K562 (cell line): ENCODE measurements at regions not wholly inside any gene's neighbourhood (a gene's known extent, or its start where the extent isn't known, plus 50 kb on each side); places are given as distances from the start of the nearest gene placed in this dataset.

Experiments used
- ATAC-seq: fragments of 200-7000 bp; cut with Tn5 transposase; 3 replicates; pipeline ENCODE4 v1.9.1; 2020; ENCODE audit warnings: moderate library complexity
- BruUV-seq: library from RNA; stranded (reverse); fragments of 400-500 nt; replicated peaks from 2 replicates; lab custom pipeline; 2021; lab: Mats Ljungman, UMichigan
- CTCF ChIA-PET: fragments of 300-600 bp; formaldehyde crosslinking; extraction: SDS; loops from one replicate; lab custom pipeline; 2021; ENCODE audit warnings: low intra/inter-chr PET ratio; lab: Yijun Ruan, JAX
- POLR2A ChIA-PET: fragments of 300-600, 350-650 bp; sonication (Branson Sonifier 250); formaldehyde crosslinking; extraction: SDS; loops from one replicate; lab custom pipeline; 2021; ENCODE audit warnings: antibody characterized with exemption, inconsistent platforms; lab: Yijun Ruan, JAX
- DNase-seq, 4 experiments: peaks; one replicate each; pipeline versions ENCODE4 v3.0.0 to v3.0.0-alpha.2; 2011 to 2018; ENCODE audit warnings: low spot score in 3 of 4, mixed read lengths in 3 of 4; ENCODE audit errors: extremely low read depth in 1 of 4
- FAIRE-seq: peaks from 2 replicates; lab custom pipeline; 2011; peaks lifted over from hg19 to GRCh38; lab: Jason Lieb, UNC
- H2AFZ ChIP-seq: 2 replicates; pipeline ENCODE4 v1.6.0; 2011; ENCODE audit warnings: low read depth, low read length, control low read depth, inconsistent platforms
- H3K27ac ChIP-seq: fragments of 200-600 bp; 3 replicates; pipeline ENCODE4 v1.8.0; 2011; ENCODE audit warnings: low read depth, mild to moderate bottlenecking, control low read depth, inconsistent platforms, low read length, moderate library complexity, mixed read lengths; ENCODE audit errors: extremely low read depth
- H3K27me3 ChIP-seq, 2 experiments: fragments of 300-600 bp in 1 of 2; 2 replicates in 1 of 2; 3 replicates in 1 of 2; pipeline versions ENCODE4 v1.6.0 to v1.8.0; 2011; ENCODE audit warnings: inconsistent platforms in 2 of 2, low read length in 2 of 2, mild to moderate bottlenecking in 1 of 2, mixed read lengths in 1 of 2, moderate library complexity in 1 of 2; ENCODE audit not compliant: control insufficient read depth in 2 of 2, insufficient read depth in 2 of 2
- H3K36me3 ChIP-seq: fragments of 300-600 bp; 3 replicates; pipeline ENCODE4 v1.8.0; 2011; ENCODE audit warnings: mild to moderate bottlenecking, low read length, inconsistent platforms; ENCODE audit not compliant: control insufficient read depth, insufficient read depth
- H3K4me1 ChIP-seq, 2 experiments: fragments of 200-600 bp in 1 of 2; replicated peaks in 1 of 2; 2 replicates in 1 of 2; 3 replicates in 1 of 2; pipeline versions ENCODE4 v1.5.1 to v1.8.0; 2011; ENCODE audit warnings: inconsistent platforms in 2 of 2, low read length in 2 of 2, mild to moderate bottlenecking in 1 of 2, mixed read lengths in 1 of 2, moderate library complexity in 1 of 2; ENCODE audit not compliant: control insufficient read depth in 2 of 2, insufficient read depth in 2 of 2
- H3K4me2 ChIP-seq: 2 replicates; pipeline ENCODE4 v1.6.1; 2011; ENCODE audit warnings: low read length, control low read depth, inconsistent platforms, mixed read lengths; ENCODE audit not compliant: insufficient read depth
- H3K4me3 ChIP-seq: fragments of 200-600 bp; sonication (generic), shearing (Covaris generic); 2 replicates; pipeline ENCODE4 v1.5.1; 2016; ENCODE audit warnings: control low read depth, inconsistent platforms
- H3K79me2 ChIP-seq: fragments of 200-600 bp; 3 replicates; pipeline ENCODE4 v1.8.0; 2011; ENCODE audit warnings: low read length, inconsistent platforms; ENCODE audit not compliant: control insufficient read depth, insufficient read depth
- H3K9ac ChIP-seq, 2 experiments: 2 replicates each; pipeline versions ENCODE4 v1.6.0 to v1.6.1; 2011; ENCODE audit warnings: low read depth in 2 of 2, low read length in 2 of 2, control low read depth in 1 of 2, inconsistent platforms in 1 of 2, mild to moderate bottlenecking in 1 of 2, mixed read lengths in 1 of 2; ENCODE audit not compliant: insufficient read depth in 1 of 2
- H3K9me1 ChIP-seq: one replicate; pipeline ENCODE4 v1.6.0; 2011; ENCODE audit warnings: inconsistent platforms, mild to moderate bottlenecking, low read length, moderate library complexity; ENCODE audit not compliant: control insufficient read depth, insufficient read depth
- H3K9me3 ChIP-seq: replicated peaks from 2 replicates; pipeline ENCODE4 v1.5.1; 2011; ENCODE audit warnings: low read depth, low read length, inconsistent platforms; ENCODE audit not compliant: control insufficient read depth, insufficient read depth
- H4K20me1 ChIP-seq: replicated peaks from 2 replicates; pipeline ENCODE4 v1.6.1; 2011; ENCODE audit warnings: low read length, inconsistent platforms, mixed read lengths; ENCODE audit not compliant: control insufficient read depth, insufficient read depth
- ARNT ChIP-seq, 2 experiments: fragments of 450-650 bp; IDR thresholded peaks; 2 replicates each; pipeline ENCODE4 v1.6.1; 2016; ENCODE audit warnings: mild to moderate bottlenecking in 1 of 2
- ATF1 ChIP-seq, 2 experiments: fragments of 450-650 bp in 1 of 2; IDR thresholded peaks; 2 replicates each; pipeline ENCODE4 v1.6.1; 2016; ENCODE audit warnings: missing compliant biosample characterization in 1 of 2, missing genetic modification characterization in 1 of 2
- CBFA2T3 ChIP-seq: fragments of 450-650 bp; IDR thresholded peaks from 2 replicates; pipeline ENCODE4 v1.6.1; 2017
- ELF1 ChIP-seq: fragments of 200-800 bp; sonication (Bioruptor generic); IDR thresholded peaks from 2 replicates; pipeline ENCODE4 v1.6.1; 2016; ENCODE audit warnings: missing genetic modification characterization, missing compliant biosample characterization
- JUNB ChIP-seq: fragments of 450-650 bp; formaldehyde crosslinking; conservative IDR thresholded peaks from 2 replicates; pipeline ENCODE4 v1.4.0; 2020; ENCODE audit warnings: mild to moderate bottlenecking
- NEUROD1 ChIP-seq: fragments of 150-350 bp; IDR thresholded peaks from 2 replicates; pipeline ENCODE4 v1.6.1; 2014; ENCODE audit warnings: borderline replicate concordance, low read length, low read depth; ENCODE audit not compliant: partially characterized antibody
- PHF8 ChIP-seq: fragments of 200-600 bp; sonication (generic); IDR thresholded peaks from 2 replicates; pipeline ENCODE4 v1.6.1; 2012; ENCODE audit warnings: mixed run types, mild to moderate bottlenecking, inconsistent platforms, low read length, moderate library complexity, borderline replicate concordance
- POLR2B ChIP-seq: fragments of 450-650 bp; IDR thresholded peaks from 2 replicates; pipeline ENCODE4 v1.6.1; 2018; ENCODE audit warnings: low read depth; ENCODE audit not compliant: partially characterized antibody
- ZBTB7A ChIP-seq: IDR thresholded peaks from 2 replicates; pipeline ENCODE4 v1.6.1; 2011; ENCODE audit warnings: low read depth, mild to moderate bottlenecking, low read length, moderate library complexity, borderline replicate concordance; ENCODE audit not compliant: control insufficient read depth
- ZFP36 ChIP-seq: fragments of 150-350 bp; IDR thresholded peaks from 2 replicates; pipeline ENCODE4 v1.6.1; 2018; ENCODE audit warnings: low read length, low read depth; ENCODE audit not compliant: partially characterized antibody
- ZNF263 ChIP-seq: sonication (generic); formaldehyde crosslinking; IDR thresholded peaks from 2 replicates; pipeline ENCODE4 v1.8.0; 2022; ENCODE audit warnings: mild to moderate bottlenecking, missing genetic modification reagents, borderline replicate concordance
- ZNF830 ChIP-seq: fragments of 250-450 bp; sonication (Bioruptor Pico); IDR thresholded peaks from 2 replicates; pipeline ENCODE4 v1.5.0; 2021; ENCODE audit warnings: mild to moderate bottlenecking
- WGBS: fragments of 100-300 bp; shearing (Covaris generic); methylation state at CpG from one replicate; pipeline ENCODE4 v1.1.6; 2016; ENCODE audit warnings: low coverage, mixed read lengths; ENCODE audit not compliant: insufficient coverage; ENCODE audit errors: missing lambda C conversion rate; 5-methylcytosine and 5-hydroxymethylcytosine counted together
- in situ Hi-C: fragments of 300-500 bp; cut with MboI; formaldehyde crosslinking; loops from 4 replicates; pipeline ENCODE4 v1.15.0; 2018; ENCODE audit warnings: inconsistent platforms, mixed read lengths
- intact Hi-C: fragments of 100-400 bp; cut with micrococcal nuclease; formaldehyde crosslinking; loops from 2 replicates; pipeline ENCODE4 v1.14.2; 2022
- TF ChIP-seq, protein P1 (sequence below): fragments of 150-350 bp; IDR thresholded peaks from 2 replicates; pipeline ENCODE4 v1.6.1; 2014; ENCODE audit warnings: low read depth, mild to moderate bottlenecking, low read length, borderline replicate concordance

DNA sequence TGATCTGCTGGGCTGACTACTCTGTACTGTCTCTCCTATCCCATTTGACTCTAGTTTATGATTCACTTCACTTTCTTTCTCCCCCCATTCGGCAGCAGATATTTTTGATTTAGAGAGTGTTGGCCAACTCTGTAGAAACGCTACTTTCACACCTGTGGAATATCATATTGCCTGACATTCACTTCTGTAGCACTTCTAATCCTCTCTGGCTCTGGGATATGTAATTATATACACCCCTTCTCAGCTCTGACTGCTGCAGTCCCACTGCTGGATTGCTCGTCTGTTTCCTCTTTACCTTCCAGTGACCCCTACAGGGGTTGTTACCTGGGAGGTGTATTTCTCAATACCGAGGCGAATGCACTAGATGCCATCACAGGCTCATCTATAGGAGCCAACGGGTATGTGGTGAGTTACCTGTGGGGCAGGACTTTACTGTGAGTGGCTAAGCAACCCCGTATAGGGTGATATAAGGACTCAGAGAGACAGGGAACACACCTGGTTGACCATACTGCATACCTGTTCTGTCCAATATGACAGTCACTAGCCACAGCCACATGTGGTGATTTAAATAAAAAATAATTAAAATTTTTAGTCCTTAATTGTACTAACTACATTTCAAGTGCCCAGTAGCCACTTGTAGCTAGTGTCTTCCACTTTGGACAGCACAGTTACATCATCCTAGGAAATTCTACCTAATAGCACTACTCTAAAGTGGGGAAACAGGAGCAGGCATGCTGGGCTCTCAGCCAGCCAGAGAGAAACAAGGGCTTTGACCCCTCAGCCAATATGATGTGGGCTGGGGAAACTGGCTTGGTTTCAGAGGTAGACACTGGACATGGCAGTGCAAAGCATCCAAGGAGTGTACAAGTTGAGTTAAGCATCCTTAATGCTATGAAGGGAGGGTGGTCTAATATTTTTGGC, 95.0 kb downstream of the C12orf75 start:
- in situ Hi-C loops = no loop called here
- no peak for TF ChIP-seq ZNF263
- TF ChIP-seq, all 486 proteins: peak for 0
- intact Hi-C loops = no loop called here

GRCh38 chr12:105426766-105427165, 96.3 kb downstream of the C12orf75 start:
- BruUV-seq = no TSS peak
- Histone ChIP-seq H3K79me2 (no peaks in the 10 kb centered on the region), H4K20me1 (no peaks in the 10 kb centered on the region), H3K4me2 (no peak overlapping the region), H2AFZ (no peak overlapping the region), H3K9ac (no peak overlapping the region), H3K4me1 (no peaks in the 10 kb centered on the region), H3K9me3 (no peaks in the 10 kb centered on the region), H3K27ac (no peak overlapping the region), H3K36me3 (no peaks in the 10 kb centered on the region), H3K4me3 (no peak overlapping the region), H3K27me3 (no peaks in the 10 kb centered on the region), H3K9me1 (no peaks in the 10 kb centered on the region)
- no peak for ATAC-seq
- no peak for DNase-seq
- ChIA-PET CTCF (no interaction called here), POLR2A (no interaction called here)
- WGBS = 2% methylated on average over 3 of the region's 3 CpGs
- no peak for FAIRE-seq
- in situ Hi-C loops (no loop called here), intact Hi-C loops (no loop called here)
- TF ChIP-seq CBFA2T3 (no peak), POLR2B (no peak), ATF1 (CRISPR knock-in tag; IDR thresholded peaks at IDR 0.05) (no peak), ATF1 (tag; IDR thresholded peaks at IDR 0.05) (no peak), ZBTB7A (no peak), NEUROD1 (no peak), PHF8 (no peak), ELF1 (tag) (no peak), ZNF830 (CRISPR knock-in tag) (no peak), JUNB (CRISPR knock-in tag) (no peak), ARNT (IDR thresholded peaks at IDR 0.05) (no peak), ZFP36 (no peak)
- TF ChIP-seq, protein P1, sequence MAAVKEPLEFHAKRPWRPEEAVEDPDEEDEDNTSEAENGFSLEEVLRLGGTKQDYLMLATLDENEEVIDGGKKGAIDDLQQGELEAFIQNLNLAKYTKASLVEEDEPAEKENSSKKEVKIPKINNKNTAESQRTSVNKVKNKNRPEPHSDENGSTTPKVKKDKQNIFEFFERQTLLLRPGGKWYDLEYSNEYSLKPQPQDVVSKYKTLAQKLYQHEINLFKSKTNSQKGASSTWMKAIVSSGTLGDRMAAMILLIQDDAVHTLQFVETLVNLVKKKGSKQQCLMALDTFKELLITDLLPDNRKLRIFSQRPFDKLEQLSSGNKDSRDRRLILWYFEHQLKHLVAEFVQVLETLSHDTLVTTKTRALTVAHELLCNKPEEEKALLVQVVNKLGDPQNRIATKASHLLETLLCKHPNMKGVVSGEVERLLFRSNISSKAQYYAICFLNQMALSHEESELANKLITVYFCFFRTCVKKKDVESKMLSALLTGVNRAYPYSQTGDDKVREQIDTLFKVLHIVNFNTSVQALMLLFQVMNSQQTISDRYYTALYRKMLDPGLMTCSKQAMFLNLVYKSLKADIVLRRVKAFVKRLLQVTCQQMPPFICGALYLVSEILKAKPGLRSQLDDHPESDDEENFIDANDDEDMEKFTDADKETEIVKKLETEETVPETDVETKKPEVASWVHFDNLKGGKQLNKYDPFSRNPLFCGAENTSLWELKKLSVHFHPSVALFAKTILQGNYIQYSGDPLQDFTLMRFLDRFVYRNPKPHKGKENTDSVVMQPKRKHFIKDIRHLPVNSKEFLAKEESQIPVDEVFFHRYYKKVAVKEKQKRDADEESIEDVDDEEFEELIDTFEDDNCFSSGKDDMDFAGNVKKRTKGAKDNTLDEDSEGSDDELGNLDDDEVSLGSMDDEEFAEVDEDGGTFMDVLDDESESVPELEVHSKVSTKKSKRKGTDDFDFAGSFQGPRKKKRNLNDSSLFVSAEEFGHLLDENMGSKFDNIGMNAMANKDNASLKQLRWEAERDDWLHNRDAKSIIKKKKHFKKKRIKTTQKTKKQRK = no peak

More for the DNA sequence above, 95.0 kb downstream of the C12orf75 start:
- Histone ChIP-seq H3K27me3 (no peaks in the 10 kb centered on the region), H3K4me1 (no peaks in the 10 kb centered on the region), H3K9me1 (no peaks in the 10 kb centered on the region), H3K9ac (no peak overlapping the region), H3K79me2 (no peaks in the 10 kb centered on the region), H4K20me1 (no peaks in the 10 kb centered on the region), H3K36me3 (no peaks in the 10 kb centered on the region), H3K4me3 (no peak overlapping the region), H3K27ac (no peak overlapping the region), H3K9me3 (no peaks in the 10 kb centered on the region), H3K4me2 (no peak overlapping the region), H2AFZ (no peak overlapping the region)
- no peak for ATAC-seq
- FAIRE-seq = no peak
- POLR2A ChIA-PET = no interaction called here
- no peak for DNase-seq
- 1% methylated on average over 7 of the region's 7 CpGs for WGBS
- no TSS peak for BruUV-seq
- CTCF ChIA-PET = no interaction called here
